Gastrocnemius medialis (tissue), 4 donors: ENCODE measurements at regions not wholly inside any gene's neighbourhood (a gene's known extent, or its start where the extent isn't known, plus 50 kb on each side); places are given as distances from the start of the nearest gene placed in this dataset.
"Not testable (repeated sequence)": the region's sequence is repeated elsewhere in the genome, so short reads cannot be mapped to it uniquely, and the experiment has no call there.

Experiments
- CTCF ChIP-seq, 5 experiments: fragments of 450-650 bp in 3 of 5; fragments of 200-600 bp in 2 of 5; sonication (generic) in 2 of 5; IDR thresholded peaks in 4 of 5; conservative IDR thresholded peaks in 1 of 5; 1 replicate in 4 of 5; 2 replicates in 1 of 5; pipeline ENCODE4 v1.5.1; 2016 to 2019; ENCODE audit warnings: antibody characterized with exemption in 5 of 5, mild to moderate bottlenecking in 3 of 5, moderate library complexity in 3 of 5
- POLR2A ChIP-seq, 2 donors: fragments of 450-650 bp; IDR thresholded peaks; one replicate each; pipeline ENCODE4 v1.6.1; 2017; ENCODE audit warnings: antibody characterized with exemption in 2 of 2, mild to moderate bottlenecking in 2 of 2, moderate library complexity in 2 of 2

DNA sequence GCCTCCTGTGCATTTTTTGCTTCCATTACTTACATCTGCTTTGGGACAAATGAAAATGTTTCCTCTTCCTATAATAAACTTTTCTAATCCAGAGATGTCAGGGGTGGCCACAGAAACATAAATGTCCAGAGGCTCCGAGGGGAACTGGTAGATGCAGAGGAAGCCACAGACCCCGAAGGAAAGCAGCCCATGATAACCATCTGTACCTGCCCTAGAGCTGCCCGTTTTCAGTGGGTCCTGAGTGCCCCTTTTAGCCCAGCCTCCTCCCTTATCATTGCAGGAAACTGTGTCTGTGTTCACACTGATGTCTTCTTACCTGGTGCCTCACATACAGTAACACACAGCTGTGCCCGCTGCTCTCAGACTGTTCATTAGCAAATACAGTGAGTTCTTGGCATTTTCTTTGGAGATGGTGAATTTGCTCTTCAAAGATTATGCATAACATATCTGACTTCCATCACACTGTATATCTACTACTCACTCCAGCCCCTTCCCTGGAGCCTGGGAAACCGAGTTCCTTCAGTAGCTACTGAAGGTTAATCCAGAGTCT, 817.8 kb downstream of the TMEM121 start:
- not testable (repeated sequence) for TF ChIP-seq POLR2A (IDR thresholded peaks at IDR 0.05); CTCF (IDR thresholded peaks at IDR 0.05 in 4 of 5, conservative IDR thresholded peaks at IDR 0.05 in 1 of 5)
